Fibroblast of lung (primary cell): ENCODE measurements at regions not wholly inside any gene's neighbourhood (a gene's known extent, or its start where the extent isn't known, plus 50 kb on each side); places are given as distances from the start of the nearest gene placed in this dataset.

Experiments used
- EZH2 ChIP-seq: IDR thresholded peaks from 2 replicates; pipeline ENCODE4 v1.5.1; 2012; ENCODE audit warnings: low read length, control low read depth, mild to moderate bottlenecking; ENCODE audit errors: missing control alignments
- TF ChIP-seq, protein P1 (sequence below), 2 donors: IDR thresholded peaks in 1 of 2; conservative IDR thresholded peaks in 1 of 2; 1 replicate in 1 of 2; 2 replicates in 1 of 2; pipeline ENCODE4 v1.5.1; 2011 to 2012; ENCODE audit warnings: low read length in 2 of 2, control low read depth in 1 of 2, inconsistent platforms in 1 of 2, low read depth in 1 of 2, mild to moderate bottlenecking in 1 of 2

DNA sequence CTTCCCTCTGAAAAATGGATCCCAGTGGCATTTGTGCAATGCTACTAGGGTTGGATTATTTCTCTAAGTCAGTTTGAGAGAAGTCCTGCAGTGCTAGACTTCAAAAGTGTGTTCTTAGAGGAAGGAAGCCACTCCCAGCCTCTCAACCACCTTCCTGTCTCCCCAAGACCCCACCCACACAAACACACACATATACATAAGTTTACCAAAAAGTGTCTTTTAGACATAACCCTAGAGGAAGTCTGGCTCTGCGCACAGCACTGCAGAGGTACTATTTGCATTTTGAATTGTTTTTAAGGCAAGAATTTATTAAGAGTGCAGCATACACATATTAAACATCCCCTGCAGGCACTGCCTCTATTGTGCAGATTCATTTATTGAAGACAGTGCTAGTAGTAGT is 127.3 kb downstream of the HHIPL2 start:
- no peak for TF ChIP-seq EZH2
- TF ChIP-seq, protein P1, sequence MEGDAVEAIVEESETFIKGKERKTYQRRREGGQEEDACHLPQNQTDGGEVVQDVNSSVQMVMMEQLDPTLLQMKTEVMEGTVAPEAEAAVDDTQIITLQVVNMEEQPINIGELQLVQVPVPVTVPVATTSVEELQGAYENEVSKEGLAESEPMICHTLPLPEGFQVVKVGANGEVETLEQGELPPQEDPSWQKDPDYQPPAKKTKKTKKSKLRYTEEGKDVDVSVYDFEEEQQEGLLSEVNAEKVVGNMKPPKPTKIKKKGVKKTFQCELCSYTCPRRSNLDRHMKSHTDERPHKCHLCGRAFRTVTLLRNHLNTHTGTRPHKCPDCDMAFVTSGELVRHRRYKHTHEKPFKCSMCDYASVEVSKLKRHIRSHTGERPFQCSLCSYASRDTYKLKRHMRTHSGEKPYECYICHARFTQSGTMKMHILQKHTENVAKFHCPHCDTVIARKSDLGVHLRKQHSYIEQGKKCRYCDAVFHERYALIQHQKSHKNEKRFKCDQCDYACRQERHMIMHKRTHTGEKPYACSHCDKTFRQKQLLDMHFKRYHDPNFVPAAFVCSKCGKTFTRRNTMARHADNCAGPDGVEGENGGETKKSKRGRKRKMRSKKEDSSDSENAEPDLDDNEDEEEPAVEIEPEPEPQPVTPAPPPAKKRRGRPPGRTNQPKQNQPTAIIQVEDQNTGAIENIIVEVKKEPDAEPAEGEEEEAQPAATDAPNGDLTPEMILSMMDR (conservative IDR thresholded peaks at IDR 0.05 in 1 of 2, IDR thresholded peaks at IDR 0.05 in 1 of 2; ENCODE audit: low read depth in 1 of 2, low read length in 2 of 2), result no peak
